Panc1 (cell line): ENCODE measurements at regions not wholly inside any gene's neighbourhood (a gene's known extent, or its start where the extent isn't known, plus 50 kb on each side); places are given as distances from the start of the nearest gene placed in this dataset.

ENCODE experiments used
- ATAC-seq: fragments of 200-7000 bp; cut with Tn5 transposase; 2 replicates; pipeline ENCODE4 v1.9.1; 2020; ENCODE audit warnings: mild to moderate bottlenecking, moderate library complexity
- BruUV-seq: library from RNA; stranded (reverse); fragments of 400-500 nt; replicated peaks from 2 replicates; lab custom pipeline; 2021; lab: Mats Ljungman, UMichigan
- CTCF ChIA-PET: fragments of 300-600 bp; sonication (Branson Sonifier 250); formaldehyde crosslinking; loops from one replicate; lab custom pipeline; 2022; ENCODE audit warnings: antibody characterized with exemption; lab: Charles Lee
- POLR2A ChIA-PET: fragments of 300-600 bp; sonication (Branson Sonifier 250); formaldehyde crosslinking; loops from one replicate; lab custom pipeline; 2022; ENCODE audit warnings: antibody characterized with exemption; lab: Charles Lee
- DNase-seq: peaks from one replicate; pipeline ENCODE4 v3.0.0-alpha.2; 2010; ENCODE audit warnings: low read depth, low spot score
- H3K27ac ChIP-seq: 2 replicates; pipeline ENCODE4 v1.5.1; 2011; ENCODE audit warnings: mild to moderate bottlenecking, low read length, inconsistent platforms
- H3K27me3 ChIP-seq: fragments of 200-500 bp; sonication (Bioruptor generic); 2 replicates; pipeline ENCODE4 v1.6.0; 2014; ENCODE audit warnings: low read length, inconsistent platforms; ENCODE audit not compliant: control insufficient read depth, insufficient read depth
- H3K36me3 ChIP-seq: fragments of 200-500 bp; sonication (Bioruptor generic); 2 replicates; pipeline ENCODE4 v1.5.1; 2014; ENCODE audit warnings: inconsistent platforms, mild to moderate bottlenecking, low read length, moderate library complexity; ENCODE audit not compliant: control insufficient read depth, insufficient read depth
- H3K4me1 ChIP-seq: 2 replicates; pipeline ENCODE4 v1.5.1; 2011; ENCODE audit warnings: inconsistent platforms, mild to moderate bottlenecking, low read length, moderate library complexity; ENCODE audit not compliant: control insufficient read depth, insufficient read depth
- H3K4me3 ChIP-seq, 2 experiments: 2 replicates each; pipeline ENCODE4 v1.5.1; 2011 to 2012; ENCODE audit warnings: low read depth in 2 of 2, low read length in 2 of 2, mild to moderate bottlenecking in 2 of 2, inconsistent platforms in 1 of 2, moderate library complexity in 1 of 2
- H3K9me3 ChIP-seq: fragments of 200-500 bp; sonication (Bioruptor generic); 2 replicates; pipeline ENCODE4 v1.5.1; 2014; ENCODE audit warnings: low read depth, mild to moderate bottlenecking, inconsistent platforms, low read length, moderate library complexity; ENCODE audit not compliant: control insufficient read depth, insufficient read depth
- POLR2AphosphoS5 ChIP-seq: IDR thresholded peaks from 2 replicates; pipeline ENCODE4 v1.6.1; 2012; ENCODE audit warnings: mild to moderate bottlenecking, low read depth, low read length, moderate library complexity
- REST ChIP-seq, 2 experiments: IDR thresholded peaks; 2 replicates each; pipeline ENCODE4 v1.6.1; 2011 to 2012; ENCODE audit warnings: low read depth in 2 of 2, control low read depth in 1 of 2, low read length in 1 of 2, mild to moderate bottlenecking in 1 of 2, moderate library complexity in 1 of 2; ENCODE audit not compliant: insufficient read depth in 1 of 2
- SIN3A ChIP-seq: IDR thresholded peaks from 2 replicates; pipeline ENCODE4 v1.6.1; 2012; ENCODE audit warnings: low read depth, mild to moderate bottlenecking, low read length, moderate library complexity, borderline replicate concordance; ENCODE audit not compliant: insufficient read depth
- TCF7L2 ChIP-seq: IDR thresholded peaks from 2 replicates; pipeline ENCODE4 v1.6.1; 2011; ENCODE audit warnings: mild to moderate bottlenecking, low read depth, low read length, inconsistent platforms
- in situ Hi-C: cut with HindIII; loops from 2 replicates; pipeline ENCODE4 v1.10.0; 2016; ENCODE audit warnings: low sequenced_read_pairs, low pct_unique_long_range_greater_than_20kb
- intact Hi-C: fragments of 100-400 bp; cut with micrococcal nuclease; formaldehyde crosslinking; loops from one replicate; pipeline ENCODE4 v1.10.0; 2022; ENCODE audit not compliant: unreplicated experiment
- TF ChIP-seq, protein P1 (sequence below): fragments of 450-650 bp; IDR thresholded peaks from 2 replicates; pipeline ENCODE4 v1.5.1; 2017; ENCODE audit warnings: mild to moderate bottlenecking

- no TSS peak for BruUV-seq
- CTCF ChIA-PET: no interaction called here
These were observed 695.6 kb downstream of the MCTP2 start for GRCh38 chr15:94927003-94927402.

GRCh38 chr15:94929282-94929681, 697.9 kb downstream of the MCTP2 start:
- Histone ChIP-seq H3K4me1 (no peaks in the 10 kb centered on the region), H3K27ac (no peak overlapping the region), H3K27me3 (no peaks in the 10 kb centered on the region), H3K36me3 (no peaks in the 10 kb centered on the region), H3K9me3 (0 out of 2 replicates have a peak, but pooled peaks cover 2% of the 10 kb centered on the region), H3K4me3 (no peak overlapping the region)
- DNase-seq (no peak), ATAC-seq (no peak)
- intact Hi-C loops: no loop called here
- TF ChIP-seq TCF7L2: no peak
- TF ChIP-seq, protein P1, sequence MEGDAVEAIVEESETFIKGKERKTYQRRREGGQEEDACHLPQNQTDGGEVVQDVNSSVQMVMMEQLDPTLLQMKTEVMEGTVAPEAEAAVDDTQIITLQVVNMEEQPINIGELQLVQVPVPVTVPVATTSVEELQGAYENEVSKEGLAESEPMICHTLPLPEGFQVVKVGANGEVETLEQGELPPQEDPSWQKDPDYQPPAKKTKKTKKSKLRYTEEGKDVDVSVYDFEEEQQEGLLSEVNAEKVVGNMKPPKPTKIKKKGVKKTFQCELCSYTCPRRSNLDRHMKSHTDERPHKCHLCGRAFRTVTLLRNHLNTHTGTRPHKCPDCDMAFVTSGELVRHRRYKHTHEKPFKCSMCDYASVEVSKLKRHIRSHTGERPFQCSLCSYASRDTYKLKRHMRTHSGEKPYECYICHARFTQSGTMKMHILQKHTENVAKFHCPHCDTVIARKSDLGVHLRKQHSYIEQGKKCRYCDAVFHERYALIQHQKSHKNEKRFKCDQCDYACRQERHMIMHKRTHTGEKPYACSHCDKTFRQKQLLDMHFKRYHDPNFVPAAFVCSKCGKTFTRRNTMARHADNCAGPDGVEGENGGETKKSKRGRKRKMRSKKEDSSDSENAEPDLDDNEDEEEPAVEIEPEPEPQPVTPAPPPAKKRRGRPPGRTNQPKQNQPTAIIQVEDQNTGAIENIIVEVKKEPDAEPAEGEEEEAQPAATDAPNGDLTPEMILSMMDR: no peak
- no peak for TF ChIP-seq POLR2AphosphoS5
- no peak for TF ChIP-seq SIN3A
- TF ChIP-seq REST (IDR thresholded peaks at IDR 0.05; ENCODE audit: insufficient read depth in 1 of 2, low read depth in 2 of 2, low read length in 1 of 2): no peak
- ChIA-PET POLR2A (no interaction called here), CTCF (no interaction called here)
- BruUV-seq: no TSS peak
- in situ Hi-C loops: no loop called here

More at GRCh38 chr15:94927003-94927402, 695.6 kb downstream of the MCTP2 start:
- H3K36me3 ChIP-seq: no peaks in the 10 kb centered on the region
- TF ChIP-seq POLR2AphosphoS5 (no peak), TCF7L2 (no peak)
- in situ Hi-C loops (no loop called here), intact Hi-C loops (no loop called here)
- H3K4me3 ChIP-seq: no peak overlapping the region
- 0 out of 2 replicates have a peak, but pooled peaks cover 2% of the 10 kb centered on the region for H3K9me3 ChIP-seq
- no peak overlapping the region for H3K27ac ChIP-seq
- ATAC-seq: no peak
- no peaks in the 10 kb centered on the region for H3K27me3 ChIP-seq
- no peak for DNase-seq
- POLR2A ChIA-PET: no interaction called here
- H3K4me1 ChIP-seq: no peaks in the 10 kb centered on the region

DNA sequence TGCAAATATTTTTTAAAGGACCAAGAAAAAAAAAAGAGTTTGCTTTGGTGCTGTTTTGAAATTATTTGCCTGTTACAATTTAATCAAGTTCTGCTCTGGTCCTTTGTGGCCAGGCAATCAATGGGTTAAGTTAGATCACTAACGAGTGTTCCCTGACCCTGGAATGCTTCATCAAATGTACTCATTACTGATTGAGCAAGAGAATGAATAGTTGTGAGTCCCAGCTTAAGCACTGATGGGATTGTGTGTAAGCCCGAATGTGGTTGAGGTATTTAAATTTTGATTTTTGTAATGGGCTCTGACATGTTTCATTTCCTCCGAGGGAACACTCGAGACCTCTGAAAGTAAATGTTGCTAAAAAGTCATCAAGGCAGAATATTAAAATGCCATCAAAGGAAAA, 699.1 kb downstream of the MCTP2 start:
- ATAC-seq (no peak), DNase-seq (no peak)
- ChIA-PET CTCF (no interaction called here), POLR2A (no interaction called here)
- TF ChIP-seq, protein P1: no peak
- TF ChIP-seq REST (IDR thresholded peaks at IDR 0.05; ENCODE audit: insufficient read depth in 1 of 2, low read depth in 2 of 2, low read length in 1 of 2) (no peak), SIN3A (no peak), POLR2AphosphoS5 (no peak), TCF7L2 (no peak)
- Histone ChIP-seq H3K4me3 (no peak overlapping the region), H3K27me3 (no peaks in the 10 kb centered on the region), H3K27ac (no peak overlapping the region), H3K36me3 (no peaks in the 10 kb centered on the region), H3K9me3 (0 out of 2 replicates have a peak, but pooled peaks cover 2% of the 10 kb centered on the region), H3K4me1 (no peaks in the 10 kb centered on the region)
- intact Hi-C loops (no loop called here), in situ Hi-C loops (no loop called here)
- no TSS peak for BruUV-seq
